HepG2 (cell line): ENCODE measurements at regions not wholly inside any gene's neighbourhood (a gene's known extent, or its start where the extent isn't known, plus 50 kb on each side); places are given as distances from the start of the nearest gene placed in this dataset.

ENCODE experiments used
- ATAC-seq: fragments of 200-7000 bp; cut with Tn5 transposase; 3 replicates; pipeline ENCODE4 v1.9.1; 2020; ENCODE audit warnings: mild to moderate bottlenecking, moderate library complexity
- BruUV-seq: library from RNA; stranded (reverse); fragments of 400-500 nt; replicated peaks from 2 replicates; lab custom pipeline; 2021; lab: Mats Ljungman, UMichigan
- CTCF ChIA-PET: fragments of 300-600 bp; formaldehyde crosslinking; extraction: SDS; loops from one replicate; lab custom pipeline; 2021; ENCODE audit warnings: low total read pairs, inconsistent platforms, low intra/inter-chr PET ratio; lab: Yijun Ruan, JAX
- POLR2A ChIA-PET: fragments of 350-600 bp; sonication (Branson Sonifier 250); formaldehyde crosslinking; loops from one replicate; lab custom pipeline; 2020; ENCODE audit warnings: antibody characterized with exemption, inconsistent platforms; lab: Yijun Ruan, JAX
- DNase-seq: peaks from one replicate; pipeline ENCODE4 v3.0.0-alpha.2; 2015; ENCODE audit warnings: low spot score
- FAIRE-seq: peaks from 3 replicates; lab custom pipeline; 2011; peaks lifted over from hg19 to GRCh38; lab: Jason Lieb, UNC
- H2AFZ ChIP-seq: one replicate; pipeline ENCODE4 v1.6.1; 2011; ENCODE audit warnings: low read length, inconsistent platforms
- H3K27ac ChIP-seq: fragments of 300-600 bp; 3 replicates; pipeline ENCODE4 v1.8.0; 2011; ENCODE audit warnings: mixed run types, mild to moderate bottlenecking, mixed read lengths, low read length, inconsistent platforms; ENCODE audit not compliant: insufficient read depth; ENCODE audit errors: extremely low read length
- H3K27me3 ChIP-seq, 2 experiments: fragments of 200-600 bp in 1 of 2; 2 replicates in 1 of 2; 3 replicates in 1 of 2; pipeline versions ENCODE4 v1.6.0 to v1.8.0; 2011; ENCODE audit warnings: low read length in 2 of 2, mild to moderate bottlenecking in 2 of 2, moderate library complexity in 2 of 2, inconsistent platforms in 1 of 2; ENCODE audit not compliant: insufficient read depth in 2 of 2, control insufficient read depth in 1 of 2
- H3K36me3 ChIP-seq, 2 experiments: fragments of 200-600 bp in 1 of 2; replicated peaks in 1 of 2; 2 replicates in 1 of 2; 3 replicates in 1 of 2; pipeline versions ENCODE4 v1.5.1 to v1.8.0; 2011; ENCODE audit warnings: low read length in 2 of 2, inconsistent platforms in 1 of 2; ENCODE audit not compliant: insufficient read depth in 2 of 2, control insufficient read depth in 1 of 2
- H3K4me1 ChIP-seq: 2 replicates; pipeline ENCODE4 v1.5.1; 2012; ENCODE audit warnings: low read length, inconsistent platforms; ENCODE audit not compliant: insufficient read depth
- H3K4me2 ChIP-seq: 2 replicates; pipeline ENCODE4 v1.6.0; 2011; ENCODE audit warnings: low read depth, low read length, inconsistent platforms
- H3K4me3 ChIP-seq, 3 experiments: fragments of 200-600 bp in 1 of 3; sonication (generic), shearing (Covaris generic) in 1 of 3; replicated peaks in 1 of 3; 2 replicates each; pipeline ENCODE4 v1.5.1; 2011 to 2016; ENCODE audit warnings: low read length in 3 of 3, inconsistent platforms in 2 of 3, low read depth in 2 of 3, mild to moderate bottlenecking in 2 of 3, control low read depth in 1 of 3, mixed read lengths in 1 of 3; ENCODE audit not compliant: insufficient read depth in 1 of 3
- H3K79me2 ChIP-seq: one replicate; pipeline ENCODE4 v1.6.1; 2011; ENCODE audit warnings: low read length, inconsistent platforms; ENCODE audit not compliant: insufficient read depth
- H3K9ac ChIP-seq: 2 replicates; pipeline ENCODE4 v1.6.0; 2011; ENCODE audit warnings: mild to moderate bottlenecking, low read depth, low read length, inconsistent platforms; ENCODE audit not compliant: insufficient read depth
- H3K9me3 ChIP-seq: 2 replicates; pipeline ENCODE4 v1.5.1; 2012; ENCODE audit warnings: mild to moderate bottlenecking, low read length
- H4K20me1 ChIP-seq: 2 replicates; pipeline ENCODE4 v1.6.0; 2011; ENCODE audit warnings: inconsistent platforms, mild to moderate bottlenecking, low read length, moderate library complexity; ENCODE audit not compliant: insufficient read depth
- ATF3 ChIP-seq: sonication (generic); formaldehyde crosslinking; IDR thresholded peaks from 2 replicates; pipeline ENCODE4 v1.4.0; 2020; ENCODE audit warnings: missing genetic modification reagents
- CENPT ChIP-seq: sonication (generic); formaldehyde crosslinking; IDR thresholded peaks from 2 replicates; pipeline ENCODE4 v1.8.0; 2022; ENCODE audit warnings: low read depth, mild to moderate bottlenecking, moderate library complexity, missing genetic modification reagents
- NFATC3 ChIP-seq: sonication (generic); formaldehyde crosslinking; IDR thresholded peaks from 2 replicates; pipeline ENCODE4 v1.5.1; 2020; ENCODE audit warnings: mild to moderate bottlenecking, missing genetic modification reagents
- NFIC ChIP-seq: IDR thresholded peaks from 2 replicates; pipeline ENCODE4 v1.6.1; 2012; ENCODE audit warnings: mild to moderate bottlenecking, low read length, inconsistent platforms
- NRL ChIP-seq: sonication (generic); formaldehyde crosslinking; IDR thresholded peaks from 2 replicates; pipeline ENCODE4 v1.5.0; 2020; ENCODE audit warnings: missing genetic modification reagents, mild to moderate bottlenecking, moderate library complexity, borderline replicate concordance
- RARG ChIP-seq: sonication (generic); formaldehyde crosslinking; IDR thresholded peaks from 2 replicates; pipeline ENCODE4 v1.4.0; 2020; ENCODE audit warnings: low read depth, mild to moderate bottlenecking, missing genetic modification reagents
- RBAK ChIP-seq: sonication (generic); formaldehyde crosslinking; IDR thresholded peaks from 2 replicates; pipeline ENCODE4 v1.5.1; 2020; ENCODE audit warnings: mild to moderate bottlenecking, missing genetic modification reagents
- RFX3 ChIP-seq: IDR thresholded peaks from 2 replicates; pipeline ENCODE4 v1.6.1; 2016; ENCODE audit warnings: missing biosample characterization, missing genetic modification reagents
- TSC22D2 ChIP-seq: sonication (generic); formaldehyde crosslinking; IDR thresholded peaks from 2 replicates; pipeline ENCODE4 v1.5.1; 2020; ENCODE audit warnings: missing genetic modification reagents, mild to moderate bottlenecking, borderline replicate concordance
- ZFX ChIP-seq: sonication (generic); formaldehyde crosslinking; IDR thresholded peaks from 2 replicates; pipeline ENCODE4 v1.4.0; 2020; ENCODE audit warnings: mild to moderate bottlenecking, low read depth, missing genetic modification reagents, moderate library complexity
- ZNF235 ChIP-seq: sonication (generic); formaldehyde crosslinking; IDR thresholded peaks from 2 replicates; pipeline ENCODE4 v1.8.1; 2023; ENCODE audit warnings: mild to moderate bottlenecking, missing genetic modification reagents, borderline replicate concordance
- ZNF292 ChIP-seq: sonication (generic); formaldehyde crosslinking; IDR thresholded peaks from 2 replicates; pipeline ENCODE4 v1.8.1; 2022; ENCODE audit warnings: mild to moderate bottlenecking, low read depth, missing genetic modification reagents, borderline replicate concordance
- ZNF550 ChIP-seq: sonication (generic); formaldehyde crosslinking; IDR thresholded peaks from 2 replicates; pipeline ENCODE4 v1.4.0; 2020; ENCODE audit warnings: mild to moderate bottlenecking, missing genetic modification reagents, borderline replicate concordance
- ZNF841 ChIP-seq: sonication (generic); formaldehyde crosslinking; IDR thresholded peaks from 2 replicates; pipeline ENCODE4 v1.8.1; 2023; ENCODE audit warnings: missing genetic modification reagents, borderline replicate concordance
- ZNF850 ChIP-seq: sonication (generic); formaldehyde crosslinking; conservative IDR thresholded peaks from 2 replicates; pipeline ENCODE4 v1.9.0; 2021; ENCODE audit warnings: mild to moderate bottlenecking, missing genetic modification reagents
- WGBS: methylation state at CpG from one replicate; pipeline ENCODE4 v1.1.6; 2017; ENCODE audit warnings: low lambda C conversion rate; 5-methylcytosine and 5-hydroxymethylcytosine counted together
- in situ Hi-C: cut with HindIII; loops from 2 replicates; pipeline ENCODE4 v1.10.0; 2017; ENCODE audit warnings: low pct_unique_long_range_greater_than_20kb; ENCODE audit not compliant: extremely low pct_ligation_motif_present
- intact Hi-C: fragments of 100-400 bp; cut with micrococcal nuclease; formaldehyde crosslinking; loops from one replicate; pipeline ENCODE4 v1.10.0; 2022; ENCODE audit not compliant: unreplicated experiment
- TF ChIP-seq, protein P1 (sequence below): sonication (generic); formaldehyde crosslinking; IDR thresholded peaks from 2 replicates; pipeline ENCODE4 v1.4.0; 2020; ENCODE audit warnings: low read depth, mild to moderate bottlenecking, missing genetic modification reagents
- TF ChIP-seq, protein P2 (sequence below): sonication (generic); formaldehyde crosslinking; IDR thresholded peaks from 2 replicates; pipeline ENCODE4 v1.4.0; 2020; ENCODE audit warnings: missing genetic modification reagents

DNA sequence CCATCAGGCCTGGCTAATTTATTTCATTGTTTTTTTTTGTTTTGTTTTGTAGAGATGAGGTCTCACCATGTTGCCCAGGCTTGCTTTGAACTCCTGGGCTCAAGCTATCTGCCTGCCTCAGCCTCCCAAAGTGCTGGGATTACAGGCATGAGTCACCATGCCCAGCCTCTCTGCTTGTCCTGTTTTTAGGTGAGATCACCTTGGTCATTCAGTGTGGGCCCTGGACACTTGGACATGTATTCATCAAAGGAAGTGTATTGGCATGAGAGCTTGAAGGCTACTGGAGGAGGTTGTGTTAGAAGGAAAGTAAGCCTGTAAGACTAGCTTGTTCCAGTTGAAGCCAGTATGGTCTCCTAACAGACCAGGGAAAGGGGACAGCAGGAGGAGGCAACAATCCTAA is 229.2 kb upstream of the RGPD4 start:
- ChIA-PET POLR2A (no interaction called here), CTCF (no interaction called here)
- BruUV-seq, result no TSS peak
- Histone ChIP-seq H3K36me3 (no peaks in the 10 kb centered on the region), H3K4me1 (no peaks in the 10 kb centered on the region), H4K20me1 (no peaks in the 10 kb centered on the region), H3K79me2 (no peaks in the 10 kb centered on the region), H3K4me2 (no peak overlapping the region), H3K4me3 (no peak overlapping the region), H3K9ac (no peak overlapping the region), H3K9me3 (no peaks in the 10 kb centered on the region), H2AFZ (no peak overlapping the region), H3K27me3 (no peaks in the 10 kb centered on the region), H3K27ac (no peak overlapping the region)
- in situ Hi-C loops, result no loop called here
- ATAC-seq (no peak), DNase-seq (no peak), FAIRE-seq (no peak)
- TF ChIP-seq RBAK (CRISPR knock-in tag) (no peak), ZNF841 (CRISPR knock-in tag) (no peak), ZFX (CRISPR knock-in tag) (no peak), NFATC3 (no peak), RARG (CRISPR knock-in tag) (no peak)
- TF ChIP-seq, protein P1, sequence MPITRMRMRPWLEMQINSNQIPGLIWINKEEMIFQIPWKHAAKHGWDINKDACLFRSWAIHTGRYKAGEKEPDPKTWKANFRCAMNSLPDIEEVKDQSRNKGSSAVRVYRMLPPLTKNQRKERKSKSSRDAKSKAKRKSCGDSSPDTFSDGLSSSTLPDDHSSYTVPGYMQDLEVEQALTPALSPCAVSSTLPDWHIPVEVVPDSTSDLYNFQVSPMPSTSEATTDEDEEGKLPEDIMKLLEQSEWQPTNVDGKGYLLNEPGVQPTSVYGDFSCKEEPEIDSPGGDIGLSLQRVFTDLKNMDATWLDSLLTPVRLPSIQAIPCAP, result no peak
- intact Hi-C loops, result no loop called here

DNA sequence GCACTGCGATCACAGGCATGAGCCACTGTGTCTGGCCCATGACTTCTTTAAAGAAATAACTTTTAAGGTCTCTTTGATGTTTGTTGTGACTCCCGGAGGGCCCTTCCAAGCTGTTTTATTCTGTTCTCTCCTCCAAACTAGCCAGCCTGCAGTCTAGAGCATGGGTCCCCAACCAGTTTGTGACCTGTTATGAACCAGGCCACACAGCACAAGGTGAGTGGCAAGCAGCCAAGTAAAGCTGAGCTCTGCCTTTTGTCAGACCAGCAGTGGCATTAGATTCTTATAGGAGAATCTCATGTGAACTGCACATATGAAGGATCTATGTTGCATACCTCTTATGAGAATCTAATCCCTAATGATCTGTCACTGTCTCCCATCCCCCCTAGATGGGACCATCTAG is 223.9 kb upstream of the RGPD4 start:
- no peaks in the 10 kb centered on the region for H3K4me1 ChIP-seq
- H3K27ac ChIP-seq, result no peak overlapping the region
- H3K79me2 ChIP-seq, result no peaks in the 10 kb centered on the region
- H3K27me3 ChIP-seq, result no peaks in the 10 kb centered on the region
- POLR2A ChIA-PET, result no interaction called here
- ATAC-seq (no peak), FAIRE-seq (no peak), DNase-seq (no peak)
- no peak overlapping the region for H3K4me3 ChIP-seq
- H3K9me3 ChIP-seq, result no peaks in the 10 kb centered on the region
- intact Hi-C loops (no loop called here), in situ Hi-C loops (no loop called here)
- H3K36me3 ChIP-seq, result no peaks in the 10 kb centered on the region
- no peaks in the 10 kb centered on the region for H4K20me1 ChIP-seq
- H3K9ac ChIP-seq, result no peak overlapping the region
- CTCF ChIA-PET, result no interaction called here
- no TSS peak for BruUV-seq
- 7% methylated on average over 2 of the region's 2 CpGs for WGBS
- H2AFZ ChIP-seq, result no peak overlapping the region
- no peak overlapping the region for H3K4me2 ChIP-seq
- no peak for TF ChIP-seq TSC22D2 (CRISPR knock-in tag)
- TF ChIP-seq NFIC, result no peak
- TF ChIP-seq CENPT (CRISPR knock-in tag), result no peak
- no peak for TF ChIP-seq ZNF550 (CRISPR knock-in tag)
- no peak for TF ChIP-seq NRL (CRISPR knock-in tag)
- no peak for TF ChIP-seq ZNF850 (CRISPR knock-in tag)
- TF ChIP-seq, protein P2, sequence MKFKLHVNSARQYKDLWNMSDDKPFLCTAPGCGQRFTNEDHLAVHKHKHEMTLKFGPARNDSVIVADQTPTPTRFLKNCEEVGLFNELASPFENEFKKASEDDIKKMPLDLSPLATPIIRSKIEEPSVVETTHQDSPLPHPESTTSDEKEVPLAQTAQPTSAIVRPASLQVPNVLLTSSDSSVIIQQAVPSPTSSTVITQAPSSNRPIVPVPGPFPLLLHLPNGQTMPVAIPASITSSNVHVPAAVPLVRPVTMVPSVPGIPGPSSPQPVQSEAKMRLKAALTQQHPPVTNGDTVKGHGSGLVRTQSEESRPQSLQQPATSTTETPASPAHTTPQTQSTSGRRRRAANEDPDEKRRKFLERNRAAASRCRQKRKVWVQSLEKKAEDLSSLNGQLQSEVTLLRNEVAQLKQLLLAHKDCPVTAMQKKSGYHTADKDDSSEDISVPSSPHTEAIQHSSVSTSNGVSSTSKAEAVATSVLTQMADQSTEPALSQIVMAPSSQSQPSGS, result no peak
- no peak for TF ChIP-seq ZNF292
- TF ChIP-seq ATF3 (CRISPR knock-in tag), result no peak
- TF ChIP-seq ZNF235 (CRISPR knock-in tag), result no peak
- no peak for TF ChIP-seq RFX3 (CRISPR knock-in tag)
